Left lung (tissue), 4 donors: ENCODE measurements at regions not wholly inside any gene's neighbourhood (a gene's known extent, or its start where the extent isn't known, plus 50 kb on each side); places are given as distances from the start of the nearest gene placed in this dataset.

ENCODE experiments used
- ATAC-seq: fragments of 200-7000 bp; cut with Tn5 transposase; one replicate; pipeline ENCODE4 v1.9.1; 2020; ENCODE audit warnings: moderate library complexity
- DNase-seq, 4 donors: peaks; one replicate each; pipeline ENCODE4 v3.0.0-alpha.2; 2013 to 2020
- H3K27ac ChIP-seq, 2 donors: fragments of 200-600 bp; sonication (generic) in 1 of 2; one replicate each; pipeline versions ENCODE4 v1.5.0 to v1.8.0; 2020 to 2021
- H3K27me3 ChIP-seq, 2 donors: fragments of 200-600 bp; sonication (generic) in 1 of 2; one replicate each; pipeline versions ENCODE4 v1.5.0 to v1.8.0; 2020 to 2021
- H3K36me3 ChIP-seq, 2 donors: fragments of 200-600 bp; sonication (generic) in 1 of 2; one replicate each; pipeline versions ENCODE4 v1.5.0 to v1.8.0; 2020 to 2021
- H3K4me1 ChIP-seq, 2 donors: fragments of 200-600 bp; one replicate each; pipeline ENCODE4 v1.8.0; 2021
- H3K4me3 ChIP-seq, 2 donors: fragments of 200-600 bp; sonication (generic) in 1 of 2; one replicate each; pipeline versions ENCODE4 v1.5.0 to v1.8.0; 2020 to 2021; ENCODE audit warnings: mild to moderate bottlenecking in 1 of 2
- H3K9me3 ChIP-seq, 2 donors: fragments of 200-600 bp; sonication (generic) in 1 of 2; one replicate each; pipeline versions ENCODE4 v1.5.0 to v1.8.0; 2020 to 2021
- CTCF ChIP-seq, 2 donors: fragments of 200-600 bp; sonication (generic) in 1 of 2; IDR thresholded peaks; one replicate each; pipeline versions ENCODE4 v1.5.0 to v1.8.0; 2021; ENCODE audit warnings: antibody characterized with exemption in 2 of 2
- intact Hi-C, 2 donors: fragments of 100-400 bp; cut with DNase I; formaldehyde crosslinking; loops; one replicate each; pipeline versions ENCODE4 v1.11.2 to v1.14.2; 2022
- donor health status: DM: no; HTN: yes; CAD: no.
- donor health status: DM: no; HTN: no; CAD: no.

GRCh38 chr3:28664123-28664522, 315.5 kb upstream of the AZI2 start:
- ATAC-seq = no peak
- intact Hi-C loops = no loop called here
- no peaks in the 10 kb centered on the region for H3K27me3 ChIP-seq

GRCh38 chr3:28667646-28668621, 319.3 kb upstream of the AZI2 start:
- H3K27ac ChIP-seq = no peak overlapping the region
- intact Hi-C loops = no loop called here
- H3K27me3 ChIP-seq = no peaks in the 10 kb centered on the region
- ATAC-seq = peak; percentile 99
- peak in 3 of 4 donors; percentile 47 to 72 (median 48) for DNase-seq
- peak; percentile 63 to 75 for TF ChIP-seq CTCF (IDR thresholded peaks at IDR 0.05)
- no peaks in the 10 kb centered on the region for H3K36me3 ChIP-seq
- H3K4me1 ChIP-seq = no peaks in the 10 kb centered on the region
- no peak overlapping the region for H3K4me3 ChIP-seq
- no peaks in the 10 kb centered on the region for H3K9me3 ChIP-seq

More at GRCh38 chr3:28664123-28664522, 315.5 kb upstream of the AZI2 start:
- H3K9me3 ChIP-seq = no peaks in the 10 kb centered on the region
- H3K27ac ChIP-seq = no peak overlapping the region
- no peak overlapping the region for H3K4me3 ChIP-seq
- no peaks in the 10 kb centered on the region for H3K4me1 ChIP-seq
- no peak for DNase-seq
- TF ChIP-seq CTCF (IDR thresholded peaks at IDR 0.05) = no peak
- H3K36me3 ChIP-seq = no peaks in the 10 kb centered on the region

GRCh38 chr3:28669870-28670269, 321.2 kb upstream of the AZI2 start:
- no peak for DNase-seq
- Histone ChIP-seq H3K4me1 (no peaks in the 10 kb centered on the region), H3K27me3 (no peaks in the 10 kb centered on the region), H3K4me3 (no peak overlapping the region), H3K9me3 (no peaks in the 10 kb centered on the region), H3K36me3 (no peaks in the 10 kb centered on the region), H3K27ac (no peak overlapping the region)
- no peak for TF ChIP-seq CTCF (IDR thresholded peaks at IDR 0.05)
- intact Hi-C loops = no loop called here
- no peak for ATAC-seq

GRCh38 chr3:28672406-28672805, 323.8 kb upstream of the AZI2 start:
- Histone ChIP-seq H3K9me3 (no peaks in the 10 kb centered on the region), H3K36me3 (no peaks in the 10 kb centered on the region), H3K4me3 (no peak overlapping the region), H3K27ac (no peak overlapping the region), H3K4me1 (no peaks in the 10 kb centered on the region), H3K27me3 (no peaks in the 10 kb centered on the region)
- ATAC-seq = no peak
- TF ChIP-seq CTCF (IDR thresholded peaks at IDR 0.05) = no peak
- intact Hi-C loops = no loop called here
- DNase-seq = no peak

- Histone ChIP-seq H3K4me1 (no peaks in the 10 kb centered on the region), H3K36me3 (no peaks in the 10 kb centered on the region), H3K9me3 (no peaks in the 10 kb centered on the region), H3K27me3 (no peaks in the 10 kb centered on the region), H3K27ac (no peak overlapping the region), H3K4me3 (no peak overlapping the region)
- no peak for TF ChIP-seq CTCF (IDR thresholded peaks at IDR 0.05)
- DNase-seq = no peak
- intact Hi-C loops = no loop called here
- no peak for ATAC-seq
Observed at GRCh38 chr3:28673446-28673845, 324.8 kb upstream of the AZI2 start.
